PC-3 (cell line): ENCODE measurements at regions not wholly inside any gene's neighbourhood (a gene's known extent, or its start where the extent isn't known, plus 50 kb on each side); places are given as distances from the start of the nearest gene placed in this dataset.

Experiments used
- ATAC-seq: fragments of 200-7000 bp; cut with Tn5 transposase; 2 replicates; pipeline ENCODE4 v1.9.1; 2020; ENCODE audit warnings: mild to moderate bottlenecking, moderate library complexity
- BruUV-seq: library from RNA; stranded (reverse); fragments of 400-500 nt; replicated peaks from 2 replicates; lab custom pipeline; 2021; lab: Mats Ljungman, UMichigan
- CTCF ChIA-PET: fragments of 300-600 bp; sonication (Branson Sonifier 250); formaldehyde crosslinking; loops from one replicate; lab custom pipeline; 2022; ENCODE audit warnings: antibody characterized with exemption; lab: Charles Lee
- POLR2A ChIA-PET: fragments of 300-600 bp; sonication (Branson Sonifier 250); formaldehyde crosslinking; loops from one replicate; lab custom pipeline; 2022; ENCODE audit warnings: antibody characterized with exemption; ENCODE audit not compliant: unreplicated experiment; lab: Charles Lee
- DNase-seq: peaks from one replicate; pipeline ENCODE4 v3.0.0-alpha.2; 2015
- H2AFZ ChIP-seq: fragments of 300-600 bp; sonication (generic); 2 replicates; pipeline ENCODE4 v1.6.0; 2016; ENCODE audit warnings: antibody characterized with exemption, low read length
- H3F3A ChIP-seq: fragments of 300-600 bp; sonication (generic); one replicate; pipeline ENCODE4 v1.6.0; 2017; ENCODE audit warnings: antibody characterized with exemption, low read length, control low read depth, mild to moderate bottlenecking; ENCODE audit not compliant: unreplicated experiment
- H3K27ac ChIP-seq: fragments of 300-600 bp; sonication (generic); 2 replicates; pipeline ENCODE4 v1.5.1; 2016; ENCODE audit warnings: mild to moderate bottlenecking, low read length
- H3K27me3 ChIP-seq: fragments of 300-600 bp; sonication (generic); 2 replicates; pipeline ENCODE4 v1.6.1; 2016; ENCODE audit warnings: low read length, mixed read lengths
- H3K36me3 ChIP-seq: fragments of 300-600 bp; sonication (generic); 2 replicates; pipeline ENCODE4 v1.6.1; 2016; ENCODE audit warnings: low read depth, mixed run types, low read length, mixed read lengths
- H3K4me1 ChIP-seq: fragments of 300-600 bp; sonication (generic); 2 replicates; pipeline ENCODE4 v1.5.1; 2016; ENCODE audit warnings: low read length; ENCODE audit not compliant: insufficient read depth
- H3K4me2 ChIP-seq: fragments of 300-600 bp; sonication (generic); 2 replicates; pipeline ENCODE4 v1.6.0; 2016; ENCODE audit warnings: low read length
- H3K4me3 ChIP-seq: fragments of 300-600 bp; sonication (generic); 2 replicates; pipeline ENCODE4 v1.5.1; 2016; ENCODE audit warnings: mild to moderate bottlenecking, low read length, mixed read lengths
- H3K79me2 ChIP-seq: fragments of 300-600 bp; sonication (generic); 2 replicates; pipeline ENCODE4 v1.6.1; 2017; ENCODE audit warnings: low read length, mixed read lengths
- H3K9ac ChIP-seq: fragments of 300-600 bp; sonication (generic); 2 replicates; pipeline ENCODE4 v1.6.0; 2016; ENCODE audit warnings: mild to moderate bottlenecking, low read length
- H3K9me2 ChIP-seq: fragments of 300-600 bp; sonication (generic); replicated peaks from 2 replicates; pipeline ENCODE4 v1.6.1; 2016; ENCODE audit warnings: mixed run types, low read length, mixed read lengths
- H3K9me3 ChIP-seq: fragments of 300-600 bp; sonication (generic); 2 replicates; pipeline ENCODE4 v1.6.1; 2016; ENCODE audit warnings: low read length, mixed read lengths
- H4K20me1 ChIP-seq: fragments of 300-600 bp; sonication (generic); 2 replicates; pipeline ENCODE4 v1.6.1; 2016; ENCODE audit warnings: low read length, mixed read lengths
- EZH2 ChIP-seq: fragments of 300-600 bp; sonication (generic); IDR thresholded peaks from one replicate; pipeline ENCODE4 v1.6.1; 2017; ENCODE audit warnings: antibody characterized with exemption, mild to moderate bottlenecking, low read length; ENCODE audit not compliant: unreplicated experiment
- EZH2phosphoT487 ChIP-seq: fragments of 300-600 bp; sonication (generic); IDR thresholded peaks from 2 replicates; pipeline ENCODE4 v1.6.1; 2018; ENCODE audit warnings: mild to moderate bottlenecking, antibody characterized with exemption, low read length, borderline replicate concordance
- intact Hi-C: fragments of 100-400 bp; cut with micrococcal nuclease; formaldehyde crosslinking; loops from 2 replicates; pipeline ENCODE4 v1.9.0; 2023
- TF ChIP-seq, protein P1 (sequence below): fragments of 300-600 bp; sonication (generic); conservative IDR thresholded peaks from 2 replicates; pipeline ENCODE4 v1.5.1; 2017; ENCODE audit warnings: antibody characterized with exemption, low read depth, mild to moderate bottlenecking, low read length

DNA sequence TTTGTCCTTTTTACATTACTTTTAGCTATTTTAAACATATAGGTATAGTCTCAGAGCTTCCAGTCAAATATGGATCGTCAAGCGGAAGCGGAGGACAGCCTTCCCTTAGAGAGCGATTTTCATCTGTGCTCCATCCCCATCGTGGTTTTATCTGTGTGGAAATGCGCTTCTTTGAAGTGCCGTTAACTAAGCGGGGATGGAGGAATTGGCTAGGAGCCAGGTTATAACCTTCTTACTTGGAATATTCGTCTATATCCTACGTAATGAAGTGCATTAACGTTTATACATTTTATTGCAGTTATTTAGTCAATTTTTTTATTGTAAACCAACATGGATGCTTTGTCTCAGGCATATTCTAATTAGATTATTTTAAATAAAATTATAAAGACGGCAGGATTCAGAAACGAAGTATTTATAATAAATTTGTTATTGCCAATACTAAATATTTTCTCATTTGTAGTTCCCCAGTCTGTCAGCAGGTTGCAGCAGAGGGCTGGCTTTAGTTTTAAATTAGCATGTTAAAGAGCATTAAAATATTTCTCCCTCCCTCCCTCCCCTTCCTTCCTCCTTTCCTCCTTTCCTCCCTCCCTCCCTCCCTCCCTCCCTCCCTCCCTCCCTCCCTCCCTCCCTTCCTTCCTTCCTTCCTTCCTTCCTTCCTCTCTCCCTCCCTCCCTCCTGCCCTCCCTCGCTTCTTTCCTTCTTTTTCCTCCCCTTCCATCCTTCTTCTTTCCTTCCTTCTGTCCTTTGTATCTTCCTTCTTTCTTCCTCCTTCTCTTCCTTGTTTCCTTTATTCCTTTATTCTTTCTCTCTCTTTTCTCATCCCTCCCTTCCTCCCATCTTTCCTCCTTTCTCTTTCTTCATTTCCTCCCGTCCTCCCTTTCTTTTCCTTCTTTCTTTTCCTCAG, 80.6 kb upstream of the DOCK10 start:
- DNase-seq (peak; percentile 65), ATAC-seq (no peak)
- H3K9ac ChIP-seq, result no peak overlapping the region
- H3K9me3 ChIP-seq, result no peaks in the 10 kb centered on the region
- CTCF ChIA-PET, result interaction anchor here (0.7 kb wide), 1 partner anchor 419 kb away, joined by 7 read pairs; no protein-coding TSS in a partner anchor
- POLR2A ChIA-PET, result no interaction called here
- H3F3A ChIP-seq, result peaks cover 4% of the 10 kb centered on the region
- TF ChIP-seq EZH2, result no peak
- TF ChIP-seq, protein P1, sequence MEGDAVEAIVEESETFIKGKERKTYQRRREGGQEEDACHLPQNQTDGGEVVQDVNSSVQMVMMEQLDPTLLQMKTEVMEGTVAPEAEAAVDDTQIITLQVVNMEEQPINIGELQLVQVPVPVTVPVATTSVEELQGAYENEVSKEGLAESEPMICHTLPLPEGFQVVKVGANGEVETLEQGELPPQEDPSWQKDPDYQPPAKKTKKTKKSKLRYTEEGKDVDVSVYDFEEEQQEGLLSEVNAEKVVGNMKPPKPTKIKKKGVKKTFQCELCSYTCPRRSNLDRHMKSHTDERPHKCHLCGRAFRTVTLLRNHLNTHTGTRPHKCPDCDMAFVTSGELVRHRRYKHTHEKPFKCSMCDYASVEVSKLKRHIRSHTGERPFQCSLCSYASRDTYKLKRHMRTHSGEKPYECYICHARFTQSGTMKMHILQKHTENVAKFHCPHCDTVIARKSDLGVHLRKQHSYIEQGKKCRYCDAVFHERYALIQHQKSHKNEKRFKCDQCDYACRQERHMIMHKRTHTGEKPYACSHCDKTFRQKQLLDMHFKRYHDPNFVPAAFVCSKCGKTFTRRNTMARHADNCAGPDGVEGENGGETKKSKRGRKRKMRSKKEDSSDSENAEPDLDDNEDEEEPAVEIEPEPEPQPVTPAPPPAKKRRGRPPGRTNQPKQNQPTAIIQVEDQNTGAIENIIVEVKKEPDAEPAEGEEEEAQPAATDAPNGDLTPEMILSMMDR, result peak; percentile 45
- H3K4me2 ChIP-seq, result no peak overlapping the region
- no peak overlapping the region for H2AFZ ChIP-seq
- H4K20me1 ChIP-seq, result no peaks in the 10 kb centered on the region
- H3K9me2 ChIP-seq, result no peaks in the 10 kb centered on the region
- no peaks in the 10 kb centered on the region for H3K36me3 ChIP-seq
- intact Hi-C loops, result loop anchor here (1.0 to 10.0 kb wide), 4 partner anchors 69 to 537 kb away; no protein-coding TSS in a partner anchor
- no peaks in the 10 kb centered on the region for H3K79me2 ChIP-seq
- H3K27me3 ChIP-seq, result no peaks in the 10 kb centered on the region
- peaks cover 52% of the 10 kb centered on the region for H3K4me1 ChIP-seq
- BruUV-seq, result no TSS peak
- H3K4me3 ChIP-seq, result no peak overlapping the region
- H3K27ac ChIP-seq, result no peak overlapping the region

DNA sequence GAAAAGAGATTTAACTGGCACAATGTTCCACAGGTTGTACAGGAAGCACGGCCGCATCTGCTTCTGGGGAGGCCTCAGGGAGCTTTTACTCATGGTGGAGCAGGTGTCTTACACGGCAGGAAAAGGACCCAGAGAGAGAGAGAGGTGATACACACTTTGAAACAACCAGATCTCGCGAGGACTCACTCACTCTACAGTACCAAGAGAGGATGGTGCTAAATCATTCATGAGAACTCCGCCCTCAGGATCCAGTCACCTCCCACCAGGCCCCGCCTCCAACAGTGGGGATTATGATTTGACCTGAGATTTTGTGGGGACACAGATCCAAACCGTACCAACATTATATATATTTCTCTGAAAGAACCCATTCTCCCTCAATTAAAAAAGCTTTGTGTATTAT, 79.7 kb upstream of the DOCK10 start:
- POLR2A ChIA-PET, result no interaction called here
- ATAC-seq, result no peak
- H3F3A ChIP-seq, result peaks cover 4% of the 10 kb centered on the region

More for the DNA sequence above, 79.7 kb upstream of the DOCK10 start:
- CTCF ChIA-PET, result no interaction called here
- H2AFZ ChIP-seq, result no peak overlapping the region
- no peak overlapping the region for H3K27ac ChIP-seq
- H3K4me3 ChIP-seq, result no peak overlapping the region
- no peaks in the 10 kb centered on the region for H3K9me2 ChIP-seq
- no peaks in the 10 kb centered on the region for H4K20me1 ChIP-seq
- no peak overlapping the region for H3K4me2 ChIP-seq
- H3K79me2 ChIP-seq, result no peaks in the 10 kb centered on the region
- H3K27me3 ChIP-seq, result no peaks in the 10 kb centered on the region
- peaks cover 60% of the 10 kb centered on the region for H3K4me1 ChIP-seq
- no peak for DNase-seq
- TF ChIP-seq EZH2phosphoT487 (no peak), EZH2 (no peak)
- TF ChIP-seq, protein P1, result no peak
- H3K9ac ChIP-seq, result no peak overlapping the region
- intact Hi-C loops, result loop anchor here (5.0 to 10.0 kb wide), 3 partner anchors 70 to 433 kb away; no protein-coding TSS in a partner anchor
- no peaks in the 10 kb centered on the region for H3K9me3 ChIP-seq
- no TSS peak for BruUV-seq
- no peaks in the 10 kb centered on the region for H3K36me3 ChIP-seq
